CD14-positive monocyte (primary cell): ENCODE measurements at regions not wholly inside any gene's neighbourhood (a gene's known extent, or its start where the extent isn't known, plus 50 kb on each side); places are given as distances from the start of the nearest gene placed in this dataset.

Experiments
- DNase-seq, 3 donors: peaks; one replicate each; pipeline ENCODE4 v3.0.0-alpha.2; 2011 to 2022
- H2AFZ ChIP-seq: 2 replicates; pipeline ENCODE4 v1.6.0; 2012; ENCODE audit warnings: mild to moderate bottlenecking, low read depth, low read length, inconsistent platforms; ENCODE audit not compliant: insufficient read depth, poor library complexity, severe bottlenecking
- H3K27ac ChIP-seq, 2 donors: 1 replicate in 1 of 2; 2 replicates in 1 of 2; pipeline ENCODE4 v1.5.1; 2012 to 2013; ENCODE audit warnings: low read length in 2 of 2, control low read depth in 1 of 2, inconsistent platforms in 1 of 2, low read depth in 1 of 2, mild to moderate bottlenecking in 1 of 2
- H3K27me3 ChIP-seq, 2 donors: one replicate each; pipeline versions ENCODE4 v1.6.0 to v1.6.1; 2011 to 2013; ENCODE audit warnings: low read length in 2 of 2; ENCODE audit not compliant: control insufficient read depth in 2 of 2, insufficient read depth in 2 of 2
- H3K36me3 ChIP-seq, 2 donors: replicated peaks in 1 of 2; 1 replicate in 1 of 2; 2 replicates in 1 of 2; pipeline versions ENCODE4 v1.5.1 to v1.6.1; 2012 to 2013; ENCODE audit warnings: low read length in 2 of 2, control low read depth in 1 of 2, inconsistent platforms in 1 of 2, mild to moderate bottlenecking in 1 of 2; ENCODE audit not compliant: insufficient read depth in 2 of 2, control insufficient read depth in 1 of 2
- H3K4me1 ChIP-seq, 2 donors: 1 replicate in 1 of 2; 2 replicates in 1 of 2; pipeline versions ENCODE4 v1.5.1 to v1.6.1; 2012 to 2013; ENCODE audit warnings: low read length in 2 of 2, control low read depth in 1 of 2, inconsistent platforms in 1 of 2, mild to moderate bottlenecking in 1 of 2, moderate library complexity in 1 of 2; ENCODE audit not compliant: insufficient read depth in 2 of 2, control insufficient read depth in 1 of 2
- H3K4me2 ChIP-seq: replicated peaks from 2 replicates; pipeline ENCODE3; 2012; ENCODE audit warnings: low read length, moderate library complexity, mild to moderate bottlenecking; ENCODE audit not compliant: poor library complexity, severe bottlenecking; ENCODE audit errors: extremely low read depth
- H3K4me3 ChIP-seq, 3 experiments: fragments of 200-600 bp in 1 of 3; sonication (generic) in 1 of 3; replicated peaks in 1 of 3; 1 replicate in 2 of 3; 2 replicates in 1 of 3; pipeline ENCODE4 v1.5.1; 2011 to 2013; ENCODE audit warnings: low read length in 3 of 3, mild to moderate bottlenecking in 3 of 3, control low read depth in 2 of 3, low read depth in 2 of 3, inconsistent platforms in 1 of 3, moderate library complexity in 1 of 3
- H3K79me2 ChIP-seq: 2 replicates; pipeline ENCODE4 v1.6.0; 2012; ENCODE audit warnings: mild to moderate bottlenecking, control low read depth, inconsistent platforms, low read length, moderate library complexity; ENCODE audit not compliant: insufficient read depth
- H3K9ac ChIP-seq: 2 replicates; pipeline ENCODE4 v1.6.0; 2017; ENCODE audit warnings: low read length, mild to moderate bottlenecking; ENCODE audit not compliant: insufficient read depth, poor library complexity, severe bottlenecking
- H3K9me3 ChIP-seq, 2 donors: replicated peaks in 1 of 2; 1 replicate in 1 of 2; 2 replicates in 1 of 2; pipeline versions ENCODE4 v1.5.1 to v1.6.1; 2012 to 2013; ENCODE audit warnings: low read length in 2 of 2, control low read depth in 1 of 2; ENCODE audit not compliant: control insufficient read depth in 1 of 2, insufficient read depth in 1 of 2
- H4K20me1 ChIP-seq: 2 replicates; pipeline ENCODE4 v1.6.0; 2012; ENCODE audit warnings: mild to moderate bottlenecking, low read length, control low read depth, moderate library complexity; ENCODE audit not compliant: insufficient read depth
- H3K27ac Mint-ChIP-seq, 7 donors: one replicate each; pipeline ENCODE4 v1.8.0; 2020; ENCODE audit warnings: mild to moderate bottlenecking in 7 of 7, mixed read lengths in 7 of 7, moderate library complexity in 6 of 7, inconsistent platforms in 2 of 7
- H3K27me3 Mint-ChIP-seq, 3 donors: one replicate each; pipeline ENCODE4 v1.8.0; 2021 to 2022; ENCODE audit warnings: low read depth in 3 of 3, mild to moderate bottlenecking in 3 of 3, mixed read lengths in 3 of 3, moderate library complexity in 3 of 3, inconsistent platforms in 1 of 3
- H3K36me3 Mint-ChIP-seq, 2 donors: one replicate each; pipeline ENCODE4 v1.8.0; 2020; ENCODE audit warnings: mixed read lengths in 2 of 2, inconsistent platforms in 1 of 2, mild to moderate bottlenecking in 1 of 2
- H3K4me1 Mint-ChIP-seq: one replicate; pipeline ENCODE4 v1.8.0; 2020; ENCODE audit warnings: mild to moderate bottlenecking, mixed read lengths
- H3K4me3 Mint-ChIP-seq, 2 donors: one replicate each; pipeline ENCODE4 v1.8.0; 2020; ENCODE audit warnings: mild to moderate bottlenecking in 2 of 2, mixed read lengths in 2 of 2, moderate library complexity in 1 of 2
- H3K9me3 Mint-ChIP-seq, 7 donors: one replicate each; pipeline ENCODE4 v1.8.0; 2020 to 2022; ENCODE audit warnings: mixed read lengths in 7 of 7, mild to moderate bottlenecking in 6 of 7, moderate library complexity in 6 of 7, inconsistent platforms in 2 of 7
- CTCF ChIP-seq: fragments of 200-600 bp; IDR thresholded peaks from one replicate; pipeline ENCODE4 v1.8.0; 2022; ENCODE audit warnings: antibody characterized with exemption, mild to moderate bottlenecking
- WGBS: methylation state at CpG from one replicate; pipeline ENCODE4 v1.1.5; 2013; ENCODE audit warnings: missing lambda C conversion rate; ENCODE audit not compliant: insufficient coverage; 5-methylcytosine and 5-hydroxymethylcytosine counted together
- intact Hi-C, 2 donors: fragments of 100-400 bp; cut with micrococcal nuclease; formaldehyde crosslinking; loops; one replicate each; pipeline versions ENCODE4 v1.15.0 to v1.15.1; 2023

DNA sequence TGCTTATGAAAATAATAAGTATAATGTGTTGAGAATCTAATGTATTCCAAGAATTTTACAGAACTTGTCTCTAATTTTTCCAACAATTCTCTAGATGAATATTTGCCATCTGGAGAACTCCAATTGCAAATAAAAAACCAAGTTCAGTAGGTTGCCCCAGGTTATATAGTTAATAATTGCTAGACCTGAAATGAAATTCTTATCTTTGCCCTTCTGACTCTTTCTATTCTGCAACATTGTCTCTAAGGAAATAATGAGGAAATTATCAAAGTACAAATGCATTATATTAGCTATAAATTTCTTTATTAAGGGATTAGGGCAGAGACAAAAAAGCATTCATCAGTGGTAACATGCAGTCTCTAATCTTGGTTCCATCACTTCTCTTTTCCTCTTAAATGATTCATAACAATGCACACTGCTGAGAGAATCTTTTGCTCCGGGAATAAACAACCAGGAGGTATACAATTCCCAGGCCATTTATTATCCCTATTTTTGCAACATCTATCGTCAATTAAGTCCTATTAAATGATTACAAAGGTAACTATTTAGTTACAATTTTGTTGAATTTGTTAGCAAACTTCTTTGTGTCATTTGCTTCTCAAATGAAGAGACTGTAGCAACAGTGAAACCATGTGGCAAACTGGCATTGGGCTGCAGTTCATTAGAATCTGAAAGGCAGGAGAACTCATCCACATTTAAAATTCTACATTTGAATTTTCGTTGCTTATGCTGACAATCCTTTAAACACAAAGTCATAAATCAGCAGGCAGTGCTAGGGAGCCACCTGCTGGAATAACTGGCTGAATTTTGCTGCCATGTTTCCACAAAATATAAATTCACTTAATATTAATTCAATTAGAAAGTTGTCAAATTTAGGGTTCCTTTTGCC is 349.6 kb downstream of the KIF2B start:
- peaks cover 0 to 1% (median 0%) of the 10 kb centered on the region in 3 donors for H3K27me3 Mint-ChIP-seq
- H3K9me3 Mint-ChIP-seq = peaks cover 0 to 2% (median 0%) of the 10 kb centered on the region in 7 donors
- Histone ChIP-seq H3K9ac (no peak overlapping the region), H3K4me2 (no peak overlapping the region), H3K4me3 (no peak overlapping the region), H3K9me3 (no peaks in the 10 kb centered on the region), H4K20me1 (no peaks in the 10 kb centered on the region), H3K36me3 (no peaks in the 10 kb centered on the region), H3K4me1 (no peaks in the 10 kb centered on the region), H3K79me2 (no peaks in the 10 kb centered on the region), H2AFZ (no peak overlapping the region), H3K27ac (no peak overlapping the region), H3K27me3 (no peaks in the 10 kb centered on the region)
- no peak for DNase-seq
- 0% methylated on average over 1 of the region's 3 CpGs for WGBS
- no peaks in the 10 kb centered on the region for H3K36me3 Mint-ChIP-seq
- no peak overlapping the region for H3K27ac Mint-ChIP-seq
- TF ChIP-seq CTCF = no peak
- H3K4me1 Mint-ChIP-seq = no peaks in the 10 kb centered on the region
- intact Hi-C loops = no loop called here
- no peak overlapping the region for H3K4me3 Mint-ChIP-seq

- Histone ChIP-seq H3K4me3 (no peak overlapping the region), H3K4me2 (no peak overlapping the region), H3K4me1 (no peaks in the 10 kb centered on the region), H3K79me2 (no peaks in the 10 kb centered on the region), H3K27me3 (no peaks in the 10 kb centered on the region), H3K9me3 (no peaks in the 10 kb centered on the region), H3K9ac (no peak overlapping the region), H2AFZ (no peak overlapping the region), H4K20me1 (no peaks in the 10 kb centered on the region), H3K27ac (no peak overlapping the region), H3K36me3 (no peaks in the 10 kb centered on the region)
- TF ChIP-seq CTCF = no peak
- Mint-ChIP-seq H3K4me1 (no peaks in the 10 kb centered on the region), H3K27me3 (no peaks in the 10 kb centered on the region), H3K27ac (no peak overlapping the region), H3K36me3 (no peaks in the 10 kb centered on the region), H3K4me3 (no peak overlapping the region), H3K9me3 (peaks cover 0 to 2% (median 0%) of the 10 kb centered on the region in 7 donors)
- no peak for DNase-seq
- intact Hi-C loops = no loop called here
These were observed 350.2 kb downstream of the KIF2B start for GRCh38 chr17:54172985-54173316.
